T-helper 2 cell treated with Interferon-gamma antibody and Interleukin-4, amounts not matched to agents 5 μg/mL and 100 μg/mL, for 36 hours (primary cell): ENCODE measurements at regions not wholly inside any gene's neighbourhood (a gene's known extent, or its start where the extent isn't known, plus 50 kb on each side); places are given as distances from the start of the nearest gene placed in this dataset.

Source experiments
- DNase-seq: peaks from one replicate; pipeline ENCODE4 v3.0.0; 2021; ENCODE audit warnings: low spot score
- H3K27ac Mint-ChIP-seq: one replicate; pipeline ENCODE4 v1.8.0; 2021; ENCODE audit warnings: mild to moderate bottlenecking, mixed read lengths
- H3K27me3 Mint-ChIP-seq: one replicate; pipeline ENCODE4 v1.8.0; 2021; ENCODE audit warnings: low read depth, mixed read lengths
- H3K36me3 Mint-ChIP-seq: one replicate; pipeline ENCODE4 v1.8.0; 2021; ENCODE audit warnings: low read depth, mixed read lengths
- H3K4me1 Mint-ChIP-seq: one replicate; pipeline ENCODE4 v1.8.0; 2021; ENCODE audit warnings: low read depth, mixed read lengths
- H3K4me3 Mint-ChIP-seq: one replicate; pipeline ENCODE4 v1.8.0; 2022; ENCODE audit warnings: mild to moderate bottlenecking, moderate library complexity, mixed read lengths
- H3K9me3 Mint-ChIP-seq: one replicate; pipeline ENCODE4 v1.8.0; 2021; ENCODE audit warnings: mixed read lengths

DNA sequence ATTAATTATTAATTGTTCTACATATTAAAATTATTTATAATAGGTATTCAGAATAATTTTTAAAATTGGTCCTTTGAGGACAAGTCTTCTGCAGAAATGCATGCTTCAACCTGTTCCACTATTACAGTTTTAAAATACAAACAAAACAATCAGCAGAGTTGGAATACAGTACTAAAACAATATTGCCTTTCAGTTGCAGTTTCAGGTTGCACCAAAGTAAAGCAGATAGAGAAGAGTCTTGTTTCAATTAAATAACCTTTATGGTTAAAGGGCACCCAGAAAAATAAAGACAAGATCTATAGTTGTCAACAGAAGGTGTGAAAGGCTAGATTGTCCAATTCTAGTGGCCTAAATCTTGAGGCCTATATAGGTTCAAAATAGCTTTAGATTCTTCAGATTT, 424.5 kb downstream of the FOXG1 start:
- Mint-ChIP-seq H3K9me3 (peaks cover 54% of the 10 kb centered on the region), H3K4me3 (no peak overlapping the region), H3K27ac (no peak overlapping the region), H3K36me3 (no peaks in the 10 kb centered on the region), H3K27me3 (no peaks in the 10 kb centered on the region), H3K4me1 (no peaks in the 10 kb centered on the region)
- DNase-seq = no peak

DNA sequence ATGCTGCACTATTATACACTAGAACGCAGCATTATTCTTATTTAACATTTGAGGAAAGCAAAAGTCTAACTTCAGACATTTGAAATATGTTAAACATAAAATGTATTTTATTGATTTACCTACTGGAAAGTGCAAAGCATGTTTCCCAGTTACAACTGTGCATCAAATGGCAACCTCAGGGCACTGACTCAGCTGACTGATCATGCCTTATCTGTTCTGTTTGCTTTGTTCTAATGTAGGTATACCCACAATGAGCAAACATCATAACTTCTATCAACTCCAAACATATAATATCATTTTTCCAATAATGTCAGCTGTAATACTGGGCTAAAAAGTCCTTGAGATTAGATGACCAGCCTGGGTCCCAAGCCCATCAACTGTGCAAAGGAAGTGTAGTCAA, 431.0 kb downstream of the FOXG1 start:
- Mint-ChIP-seq H3K4me1 (no peaks in the 10 kb centered on the region), H3K9me3 (peaks cover 67% of the 10 kb centered on the region), H3K27ac (no peak overlapping the region), H3K4me3 (no peak overlapping the region), H3K36me3 (no peaks in the 10 kb centered on the region), H3K27me3 (no peaks in the 10 kb centered on the region)
- no peak for DNase-seq

DNA sequence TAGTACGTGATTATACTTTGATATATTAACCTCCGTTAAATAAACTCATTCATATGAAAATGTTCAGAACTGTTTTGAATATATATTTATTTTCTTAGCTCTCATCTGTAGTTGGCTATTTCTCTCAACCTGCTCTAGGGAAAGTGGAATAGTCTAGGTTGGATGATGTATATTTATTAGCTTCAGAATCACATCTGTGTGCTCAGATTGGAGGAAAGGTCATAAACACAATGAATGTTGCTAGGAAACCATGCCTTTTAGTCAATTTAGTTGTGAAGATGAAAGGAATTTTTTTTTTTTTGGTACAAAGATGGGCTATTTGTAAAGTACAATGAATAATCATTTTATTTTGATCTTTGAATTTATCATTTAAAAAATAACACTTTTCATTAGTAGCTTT, 439.1 kb downstream of the FOXG1 start:
- no peaks in the 10 kb centered on the region for H3K4me1 Mint-ChIP-seq
- no peak for DNase-seq
- peaks cover 50% of the 10 kb centered on the region for H3K9me3 Mint-ChIP-seq
- H3K27ac Mint-ChIP-seq = no peak overlapping the region
- H3K4me3 Mint-ChIP-seq = no peak overlapping the region
- H3K36me3 Mint-ChIP-seq = no peaks in the 10 kb centered on the region
- H3K27me3 Mint-ChIP-seq = no peaks in the 10 kb centered on the region

DNA sequence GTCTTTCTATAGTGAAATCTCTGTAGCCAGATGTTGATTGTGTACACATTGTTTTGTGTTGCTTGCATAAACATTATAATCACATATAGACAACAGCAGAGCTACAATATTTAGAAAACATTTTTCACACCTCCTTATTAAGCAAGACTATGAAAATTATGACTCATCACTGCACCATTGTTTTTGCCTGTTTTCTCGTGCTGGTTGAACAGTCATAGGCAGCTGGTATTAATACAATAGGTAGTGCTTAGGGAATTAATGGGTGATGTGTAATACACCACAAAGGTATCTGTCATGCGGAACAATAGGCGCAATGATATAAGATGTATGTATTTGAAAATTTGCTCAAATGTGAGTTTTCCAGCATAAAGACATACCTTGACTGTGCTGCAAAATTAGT, 449.3 kb downstream of the FOXG1 start:
- Mint-ChIP-seq H3K9me3 (peaks cover 33% of the 10 kb centered on the region), H3K36me3 (no peaks in the 10 kb centered on the region), H3K4me3 (no peak overlapping the region), H3K27ac (no peak overlapping the region), H3K27me3 (no peaks in the 10 kb centered on the region), H3K4me1 (no peaks in the 10 kb centered on the region)
- DNase-seq = no peak

DNA sequence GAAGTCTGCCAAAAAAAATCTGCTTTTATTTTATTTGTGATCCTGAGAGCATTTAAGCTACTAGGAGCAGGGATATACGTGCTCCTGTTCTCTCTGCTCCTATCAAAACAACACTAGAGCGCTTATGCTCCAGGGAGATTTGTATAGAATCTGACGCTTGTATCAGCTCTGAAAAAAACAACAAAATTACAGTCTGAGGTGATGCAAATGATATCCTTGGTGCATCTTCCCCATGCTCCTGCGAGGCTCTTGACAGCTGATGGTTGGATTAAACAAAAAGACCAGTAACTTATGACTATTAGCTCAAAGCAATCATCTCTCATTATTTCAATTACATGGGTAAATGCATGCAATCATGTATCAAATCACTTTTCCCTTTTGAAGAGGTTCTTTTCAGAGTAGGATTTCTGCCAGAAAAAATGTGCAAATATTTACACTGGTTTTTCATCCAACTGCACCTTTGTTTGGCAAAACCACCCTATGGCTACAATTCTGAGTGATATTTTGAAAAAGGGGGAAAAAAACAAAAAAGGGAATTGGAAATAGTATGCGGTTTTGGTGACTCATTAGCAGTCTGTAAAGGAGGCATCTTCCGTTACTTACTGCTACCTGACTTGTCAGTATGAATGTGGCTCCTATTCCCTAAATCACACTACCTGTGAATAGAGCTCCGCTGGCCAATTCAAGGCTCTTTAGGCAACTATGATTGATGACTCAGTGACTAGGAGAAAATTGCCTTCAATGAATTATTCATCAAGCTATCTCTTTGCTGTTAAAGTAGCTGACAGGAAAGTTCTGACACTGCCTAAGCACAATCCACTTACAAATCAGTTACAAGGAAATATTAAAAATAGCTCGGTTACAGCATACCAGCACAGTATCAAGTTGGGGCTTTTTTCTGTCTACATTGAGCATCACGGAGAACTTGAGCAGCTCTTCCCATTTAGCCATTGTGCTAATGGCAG, 450.0 kb downstream of the FOXG1 start:
- DNase-seq = no peak
- no peaks in the 10 kb centered on the region for H3K4me1 Mint-ChIP-seq
- H3K4me3 Mint-ChIP-seq = no peak overlapping the region
- no peaks in the 10 kb centered on the region for H3K36me3 Mint-ChIP-seq
- no peaks in the 10 kb centered on the region for H3K27me3 Mint-ChIP-seq
- peaks cover 33% of the 10 kb centered on the region for H3K9me3 Mint-ChIP-seq
- H3K27ac Mint-ChIP-seq = no peak overlapping the region

DNA sequence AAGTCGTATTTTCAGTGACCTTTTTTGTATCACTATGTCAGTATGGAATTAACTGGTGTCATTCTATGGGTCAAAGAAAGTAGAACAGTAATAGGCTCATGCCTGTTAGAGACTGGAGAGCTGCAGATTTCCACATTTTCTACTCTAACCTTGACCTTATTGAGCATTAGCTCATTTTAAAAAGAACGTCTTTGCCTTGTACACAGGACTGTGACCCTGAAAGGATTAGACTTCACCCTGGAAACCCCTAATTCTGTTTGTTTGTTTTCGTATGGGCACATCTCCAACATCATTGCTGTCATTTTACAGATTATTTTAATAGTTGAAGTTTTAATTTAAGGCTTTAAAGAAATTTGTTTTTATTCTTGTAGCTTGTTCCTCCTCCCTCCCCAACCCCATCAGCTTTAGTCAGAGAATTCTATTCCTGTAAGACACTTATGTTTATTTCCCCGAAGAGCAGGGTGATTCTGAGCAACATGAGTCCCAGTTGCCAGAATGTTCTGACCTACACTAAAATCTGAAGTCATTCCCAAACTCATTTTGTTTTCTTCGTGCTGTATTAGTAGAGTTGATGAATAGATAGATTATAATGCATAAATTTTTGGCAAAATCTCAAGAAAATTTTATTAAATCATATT, 451.3 kb downstream of the FOXG1 start:
- H3K4me1 Mint-ChIP-seq = no peaks in the 10 kb centered on the region
- H3K27ac Mint-ChIP-seq = no peak overlapping the region
- H3K36me3 Mint-ChIP-seq = no peaks in the 10 kb centered on the region
- DNase-seq = no peak
- H3K27me3 Mint-ChIP-seq = no peaks in the 10 kb centered on the region
- no peak overlapping the region for H3K4me3 Mint-ChIP-seq
- peaks cover 29% of the 10 kb centered on the region for H3K9me3 Mint-ChIP-seq

DNA sequence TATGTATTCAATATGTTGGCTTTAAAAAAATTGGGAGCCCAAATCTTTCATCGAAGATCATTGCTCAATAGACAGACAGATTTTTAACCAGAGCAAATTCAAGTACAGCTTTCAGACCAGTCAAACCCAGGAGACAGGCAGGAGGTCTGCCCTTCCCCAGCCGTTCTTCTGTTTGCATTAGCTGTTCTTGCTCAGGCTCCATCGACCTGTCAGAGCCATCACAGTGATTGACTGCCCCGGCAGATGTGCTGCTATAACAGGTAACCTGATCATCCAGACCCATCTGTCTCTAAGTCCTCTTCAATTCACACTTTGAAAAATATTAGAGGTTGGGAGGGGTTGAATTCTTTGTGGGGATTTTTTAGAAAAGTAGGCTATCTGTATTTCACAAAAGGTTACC, 453.5 kb downstream of the FOXG1 start:
- Mint-ChIP-seq H3K27ac (no peak overlapping the region), H3K4me1 (no peaks in the 10 kb centered on the region), H3K9me3 (peaks cover 24% of the 10 kb centered on the region), H3K4me3 (no peak overlapping the region), H3K36me3 (no peaks in the 10 kb centered on the region), H3K27me3 (no peaks in the 10 kb centered on the region)
- no peak for DNase-seq

DNA sequence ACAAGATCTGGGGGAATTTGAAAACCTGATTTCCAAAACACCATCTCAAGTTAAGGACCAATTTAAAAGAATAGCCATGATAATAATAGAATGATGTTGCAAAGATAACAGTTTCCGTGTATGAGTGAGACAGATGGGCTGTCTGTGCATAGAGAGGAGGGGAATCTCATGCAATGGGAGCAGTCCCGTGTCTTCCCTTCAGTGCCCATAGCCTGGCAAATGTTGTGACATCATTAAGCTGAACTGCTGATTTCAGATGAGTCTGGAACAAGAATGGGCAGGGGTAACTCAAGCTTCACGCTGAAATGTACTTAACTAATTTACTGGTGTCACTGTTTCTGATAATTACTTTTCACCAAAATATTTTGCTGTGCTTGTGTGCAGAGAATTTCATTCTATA, 454.0 kb downstream of the FOXG1 start:
- no peaks in the 10 kb centered on the region for H3K27me3 Mint-ChIP-seq
- H3K4me3 Mint-ChIP-seq = no peak overlapping the region
- no peaks in the 10 kb centered on the region for H3K4me1 Mint-ChIP-seq
- H3K9me3 Mint-ChIP-seq = peaks cover 23% of the 10 kb centered on the region
- no peak overlapping the region for H3K27ac Mint-ChIP-seq
- no peaks in the 10 kb centered on the region for H3K36me3 Mint-ChIP-seq
- DNase-seq = no peak

DNA sequence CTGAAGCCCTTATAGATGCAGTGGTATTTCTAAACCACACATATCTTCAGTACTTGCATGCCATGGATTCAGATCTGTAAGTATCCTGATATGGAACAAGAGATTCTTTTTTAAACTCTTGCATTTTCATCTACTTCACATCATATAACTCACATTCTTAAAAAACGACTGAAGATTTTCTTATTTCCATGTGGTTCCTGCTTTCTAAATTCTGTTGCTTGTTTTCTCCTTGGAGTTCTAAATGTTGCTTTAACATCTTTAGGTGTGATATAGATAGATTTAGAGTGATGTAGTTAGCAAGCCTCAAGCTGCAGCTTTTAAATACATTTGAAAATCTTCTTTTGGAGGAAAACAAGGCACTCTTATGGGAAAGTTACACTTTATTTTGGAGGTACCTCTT, 455.4 kb downstream of the FOXG1 start:
- H3K27ac Mint-ChIP-seq = no peak overlapping the region
- DNase-seq = no peak
- no peak overlapping the region for H3K4me3 Mint-ChIP-seq
- no peaks in the 10 kb centered on the region for H3K4me1 Mint-ChIP-seq
- no peaks in the 10 kb centered on the region for H3K36me3 Mint-ChIP-seq
- H3K9me3 Mint-ChIP-seq = peaks cover 29% of the 10 kb centered on the region
- H3K27me3 Mint-ChIP-seq = no peaks in the 10 kb centered on the region

DNA sequence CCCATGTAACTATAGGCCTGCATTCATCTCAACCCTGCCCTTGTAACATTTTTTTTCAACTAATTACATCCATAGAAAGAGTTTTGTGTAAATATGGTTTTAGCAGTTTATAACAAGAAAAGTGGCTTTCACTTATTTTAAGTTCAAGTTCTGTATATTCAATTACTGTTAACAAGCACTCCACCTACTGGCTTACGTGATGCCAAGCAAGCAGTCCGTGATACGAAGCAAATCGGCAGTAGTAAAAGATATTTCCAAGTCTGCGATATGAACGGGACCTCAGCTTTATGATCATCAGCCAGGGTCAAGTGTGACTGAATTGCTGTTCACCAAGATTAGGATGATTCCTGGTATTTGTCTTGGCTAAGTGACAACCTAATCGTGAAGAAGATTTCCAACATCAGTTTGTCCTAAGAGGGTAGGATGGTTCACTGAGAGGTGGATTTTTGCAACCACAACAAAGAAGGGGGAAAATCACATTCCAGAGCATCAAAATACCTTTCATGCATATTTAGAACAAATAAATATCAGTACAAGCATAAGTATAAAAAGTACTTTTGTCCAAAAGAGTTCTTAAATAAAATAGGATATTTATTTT, 456.2 kb downstream of the FOXG1 start:
- Mint-ChIP-seq H3K4me1 (no peaks in the 10 kb centered on the region), H3K4me3 (no peak overlapping the region), H3K27me3 (no peaks in the 10 kb centered on the region), H3K9me3 (peaks cover 29% of the 10 kb centered on the region), H3K27ac (no peak overlapping the region), H3K36me3 (no peaks in the 10 kb centered on the region)
- no peak for DNase-seq

DNA sequence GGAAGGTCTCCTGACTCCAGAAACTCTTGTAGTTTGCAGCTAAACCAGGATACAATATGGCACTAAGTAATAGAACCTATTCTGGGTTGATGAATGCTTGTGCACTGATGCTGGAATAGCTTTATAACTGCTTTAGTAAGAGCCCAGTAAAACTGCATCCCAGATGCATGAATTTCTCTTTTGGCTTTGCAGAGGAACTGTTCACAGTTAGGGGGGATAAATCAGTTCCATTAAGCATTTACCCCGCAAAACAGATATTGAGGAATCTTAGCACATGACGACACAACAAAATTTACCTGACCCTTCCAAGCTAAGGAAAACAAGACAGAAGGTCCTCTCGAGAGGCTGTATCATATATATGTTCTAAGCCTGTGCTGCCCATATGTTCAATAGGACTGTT, 457.4 kb downstream of the FOXG1 start:
- no peak for DNase-seq
- Mint-ChIP-seq H3K36me3 (no peaks in the 10 kb centered on the region), H3K9me3 (peaks cover 32% of the 10 kb centered on the region), H3K27me3 (no peaks in the 10 kb centered on the region), H3K4me3 (no peak overlapping the region), H3K4me1 (no peaks in the 10 kb centered on the region), H3K27ac (no peak overlapping the region)

DNA sequence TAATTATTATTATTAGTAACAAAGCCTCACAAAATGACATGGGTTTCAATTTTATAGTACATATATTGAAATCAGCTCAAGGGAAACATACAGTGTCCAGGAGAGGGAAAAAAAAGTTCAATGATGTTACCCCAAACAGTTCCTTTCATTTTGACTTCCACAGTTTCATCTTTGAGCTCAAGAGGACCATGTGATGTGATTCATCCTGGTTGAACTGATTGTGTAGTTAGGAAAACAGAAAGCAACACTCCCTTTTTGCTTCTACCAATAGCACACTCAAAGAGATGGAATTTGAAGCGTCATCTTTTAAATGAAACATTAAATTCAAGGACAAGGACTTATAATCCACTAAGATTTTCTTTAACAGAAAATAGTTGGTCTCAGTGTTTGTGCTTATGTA, 461.0 kb downstream of the FOXG1 start:
- H3K9me3 Mint-ChIP-seq = peaks cover 35% of the 10 kb centered on the region
- no peaks in the 10 kb centered on the region for H3K4me1 Mint-ChIP-seq
- DNase-seq = no peak
- H3K27ac Mint-ChIP-seq = no peak overlapping the region
- no peaks in the 10 kb centered on the region for H3K36me3 Mint-ChIP-seq
- no peaks in the 10 kb centered on the region for H3K27me3 Mint-ChIP-seq
- no peak overlapping the region for H3K4me3 Mint-ChIP-seq

DNA sequence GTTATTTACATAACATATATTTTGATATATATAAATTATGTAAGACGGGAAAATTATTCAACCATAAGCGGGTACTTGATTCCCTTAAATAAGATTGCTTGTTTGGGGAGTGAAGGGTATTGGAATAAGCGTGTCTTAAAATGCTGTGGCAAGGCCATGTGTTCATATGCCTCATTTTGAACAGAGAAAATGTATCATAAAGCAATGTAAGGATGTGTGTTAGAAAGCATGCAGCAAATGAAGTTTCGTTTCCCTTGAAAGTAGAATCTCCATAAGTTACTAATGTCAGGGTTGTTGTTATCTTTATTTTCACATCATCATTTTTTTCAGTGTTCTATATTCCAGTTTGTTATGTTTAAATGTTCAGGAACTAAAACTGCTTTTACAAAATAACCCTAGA, 465.6 kb downstream of the FOXG1 start:
- DNase-seq = no peak
- Mint-ChIP-seq H3K9me3 (peaks cover 19% of the 10 kb centered on the region), H3K4me3 (no peak overlapping the region), H3K4me1 (no peaks in the 10 kb centered on the region), H3K36me3 (no peaks in the 10 kb centered on the region), H3K27me3 (no peaks in the 10 kb centered on the region), H3K27ac (no peak overlapping the region)

DNA sequence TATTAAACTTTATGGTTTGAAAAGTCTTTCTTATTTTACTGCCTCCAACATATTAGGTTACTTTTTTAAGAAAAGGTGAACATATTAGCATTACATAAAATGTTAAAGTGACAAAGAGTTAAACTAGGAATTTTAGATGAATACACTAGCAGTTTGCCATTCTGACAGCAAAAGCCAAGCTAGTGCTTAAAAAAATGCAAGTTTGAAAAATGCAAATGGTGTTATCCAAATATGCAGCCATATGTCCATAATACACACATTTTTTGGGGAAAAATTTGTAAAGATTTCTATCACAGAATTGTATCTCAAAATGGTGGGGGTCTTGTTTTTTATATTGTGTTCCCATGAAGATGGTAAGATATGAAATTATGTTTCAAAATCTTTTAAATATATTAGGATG, 466.1 kb downstream of the FOXG1 start:
- Mint-ChIP-seq H3K9me3 (peaks cover 19% of the 10 kb centered on the region), H3K4me1 (no peaks in the 10 kb centered on the region), H3K36me3 (no peaks in the 10 kb centered on the region), H3K4me3 (no peak overlapping the region), H3K27me3 (no peaks in the 10 kb centered on the region), H3K27ac (no peak overlapping the region)
- no peak for DNase-seq
